ENCODE measurements at regions not wholly inside any gene's neighbourhood (a gene's known extent, or its start where the extent isn't known, plus 50 kb on each side); places are given as distances from the start of the nearest gene placed in this dataset.

- peaks cover 31% of the 10 kb centered on the region for H3K27me3 Mint-ChIP-seq (ENCODE audit: low read depth)
- ATAC-seq (no peak), DNase-seq (ENCODE audit: low spot score) (no peak)
- no peaks in the 10 kb centered on the region for H3K9me3 Mint-ChIP-seq
- POLR2A ChIA-PET: no interaction called here
- peaks cover 5% of the 10 kb centered on the region for H3K4me1 Mint-ChIP-seq
- CTCF ChIA-PET: interaction anchor here (0.7 to 1.7 kb wide), 11 partner anchors 13 to 246 kb away, joined by 3 to 5 read pairs (median 3); no protein-coding TSS in a partner anchor
- H3K27ac Mint-ChIP-seq: no peak overlapping the region
- no peaks in the 10 kb centered on the region for H3K36me3 Mint-ChIP-seq
- H3K4me3 Mint-ChIP-seq: no peak overlapping the region
- TF ChIP-seq JAZF1 (CRISPR knock-in tag; IDR thresholded peaks at IDR 0.05): no peak
- peak; percentile 91; the same call in 1 of the 2 replicates for TF ChIP-seq ZBTB43 (CRISPR knock-in tag; IDR thresholded peaks at IDR 0.05)
- no peak for TF ChIP-seq USF1 (CRISPR knock-in tag; IDR thresholded peaks at IDR 0.05)
- no peak for TF ChIP-seq ATF1 (CRISPR knock-in tag; IDR thresholded peaks at IDR 0.05)
- TF ChIP-seq ZNF121 (CRISPR knock-in tag; IDR thresholded peaks at IDR 0.05): no peak
- TF ChIP-seq SP1 (CRISPR knock-in tag; conservative IDR thresholded peaks at IDR 0.05): 0 out of 2 replicates have a peak, but pooled peaks have one; percentile 28
- no peak for TF ChIP-seq CREB1 (CRISPR knock-in tag; IDR thresholded peaks at IDR 0.05)
Observed at GRCh38 chr17:73953206-73954033, 250.1 kb upstream of the RPL38 start.

DNA sequence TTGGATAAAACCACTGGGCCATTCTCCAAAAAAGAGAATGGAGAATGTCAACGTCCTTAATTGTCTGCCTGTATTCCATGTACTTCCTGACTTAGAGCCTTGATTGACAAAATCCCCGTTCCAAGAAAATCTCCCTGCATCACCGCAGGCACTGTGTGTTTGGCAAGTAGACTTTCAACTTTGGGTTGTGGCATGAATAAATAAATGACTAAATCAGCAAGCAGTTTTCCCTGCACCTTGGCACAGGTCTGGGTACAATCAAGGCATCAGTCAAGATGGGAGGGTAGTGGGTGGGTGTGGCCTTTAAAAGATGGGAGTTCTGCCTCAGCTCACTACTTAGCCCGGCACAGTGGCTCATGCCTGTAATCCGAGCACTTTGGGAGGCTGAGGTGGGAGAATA lies 248.5 kb upstream of the RPL38 start:
- CTCF ChIA-PET: interaction anchor here (0.5 to 0.7 kb wide), 3 partner anchors 406 to 1051 kb away, joined by 4 to 5 read pairs (median 4); no protein-coding TSS in a partner anchor
- peaks cover 28% of the 10 kb centered on the region for H3K27me3 Mint-ChIP-seq (ENCODE audit: low read depth)
- POLR2A ChIA-PET: no interaction called here
- TF ChIP-seq, protein P1, sequence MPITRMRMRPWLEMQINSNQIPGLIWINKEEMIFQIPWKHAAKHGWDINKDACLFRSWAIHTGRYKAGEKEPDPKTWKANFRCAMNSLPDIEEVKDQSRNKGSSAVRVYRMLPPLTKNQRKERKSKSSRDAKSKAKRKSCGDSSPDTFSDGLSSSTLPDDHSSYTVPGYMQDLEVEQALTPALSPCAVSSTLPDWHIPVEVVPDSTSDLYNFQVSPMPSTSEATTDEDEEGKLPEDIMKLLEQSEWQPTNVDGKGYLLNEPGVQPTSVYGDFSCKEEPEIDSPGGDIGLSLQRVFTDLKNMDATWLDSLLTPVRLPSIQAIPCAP (CRISPR knock-in tag; IDR thresholded peaks at IDR 0.05): no peak
- TF ChIP-seq SOX15 (CRISPR knock-in tag; IDR thresholded peaks at IDR 0.05) (no peak), TP53 (CRISPR knock-in tag; IDR thresholded peaks at IDR 0.05) (no peak), JUN (CRISPR knock-in tag; IDR thresholded peaks at IDR 0.05) (no peak), ZNF532 (CRISPR knock-in tag; IDR thresholded peaks at IDR 0.05; ENCODE audit: borderline replicate concordance) (no peak), ESRRA (CRISPR knock-in tag; IDR thresholded peaks at IDR 0.05; ENCODE audit: borderline replicate concordance) (no peak)
- H3K4me3 Mint-ChIP-seq: no peak overlapping the region
- DNase-seq (ENCODE audit: low spot score) (no peak), ATAC-seq (no peak)
- peaks cover 5% of the 10 kb centered on the region for H3K4me1 Mint-ChIP-seq
- peaks cover 4% of the 10 kb centered on the region for H3K36me3 Mint-ChIP-seq
- H3K9me3 Mint-ChIP-seq: peaks cover 5% of the 10 kb centered on the region
- H3K27ac Mint-ChIP-seq: no peak overlapping the region

DNA sequence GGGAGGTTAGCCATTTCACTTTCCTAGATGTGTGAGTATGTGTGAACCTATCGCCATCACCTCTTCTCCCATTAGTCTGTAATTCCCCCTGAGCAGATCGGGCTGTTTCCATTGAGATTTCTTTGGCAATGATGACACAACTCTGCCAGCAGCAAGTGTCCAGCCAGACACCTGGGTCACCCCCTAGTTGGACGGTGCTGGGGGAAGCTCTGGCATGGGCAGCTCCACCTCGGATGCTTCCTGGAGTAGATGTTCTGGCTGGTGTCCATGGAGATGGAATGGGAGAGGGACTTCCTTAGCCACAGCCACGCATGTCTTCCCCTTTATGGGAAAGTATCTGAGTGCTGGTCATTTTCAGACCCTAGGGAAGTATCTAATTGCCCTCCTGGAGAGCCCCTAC lies 247.9 kb upstream of the RPL38 start:
- ChIA-PET CTCF (interaction anchor here (1.3 kb wide), 1 partner anchor 27 kb away, joined by 6 read pairs; no protein-coding TSS in a partner anchor), POLR2A (no interaction called here)
- no peak overlapping the region for H3K4me3 Mint-ChIP-seq
- ATAC-seq (no peak), DNase-seq (ENCODE audit: low spot score) (no peak)
- H3K27ac Mint-ChIP-seq: no peak overlapping the region
- peaks cover 25% of the 10 kb centered on the region for H3K27me3 Mint-ChIP-seq (ENCODE audit: low read depth)
- peaks cover 5% of the 10 kb centered on the region for H3K4me1 Mint-ChIP-seq
- peaks cover 9% of the 10 kb centered on the region for H3K36me3 Mint-ChIP-seq
- peaks cover 11% of the 10 kb centered on the region for H3K9me3 Mint-ChIP-seq
- no peak for TF ChIP-seq JAZF1 (CRISPR knock-in tag; IDR thresholded peaks at IDR 0.05)
- TF ChIP-seq ZNF317 (CRISPR knock-in tag; IDR thresholded peaks at IDR 0.05; ENCODE audit: borderline replicate concordance, low read depth): no peak
- no peak for TF ChIP-seq ZNF138 (CRISPR knock-in tag; conservative IDR thresholded peaks at IDR 0.05)
- TF ChIP-seq USF2 (CRISPR knock-in tag; IDR thresholded peaks at IDR 0.05): no peak
- no peak for TF ChIP-seq AR (CRISPR knock-in tag; IDR thresholded peaks at IDR 0.05)
- TF ChIP-seq TP53 (CRISPR knock-in tag; IDR thresholded peaks at IDR 0.05): no peak
- no peak for TF ChIP-seq TEAD4 (CRISPR knock-in tag; IDR thresholded peaks at IDR 0.05)
- no peak for TF ChIP-seq NR1H2 (CRISPR knock-in tag; IDR thresholded peaks at IDR 0.05)
